GM18909 (cell line): ENCODE measurements at regions not wholly inside any gene's neighbourhood (a gene's known extent, or its start where the extent isn't known, plus 50 kb on each side); places are given as distances from the start of the nearest gene placed in this dataset.

Experiments
- ATAC-seq: cut with Tn5 transposase; IDR thresholded peaks from one replicate; pipeline ENCODE4 v1.9.1; 2021; ENCODE audit warnings: mild to moderate bottlenecking; ENCODE audit not compliant: unreplicated experiment, poor library complexity

- ATAC-seq, result no peak
Observed at GRCh38 chr11:80617156-80617555, 1176.3 kb upstream of the TENM4 start.

- no peak for ATAC-seq
Observed at GRCh38 chr11:80616070-80616800, 1175.4 kb upstream of the TENM4 start.

GRCh38 chr11:80613655-80614054, 1172.8 kb upstream of the TENM4 start:
- no peak for ATAC-seq

- ATAC-seq, result no peak
Observed at GRCh38 chr11:80610516-80610915, 1169.7 kb upstream of the TENM4 start.

GRCh38 chr11:80603472-80603871, 1162.6 kb upstream of the TENM4 start:
- ATAC-seq, result no peak

- no peak for ATAC-seq
Observed at GRCh38 chr11:80598905-80599304, 1158.1 kb upstream of the TENM4 start.

- ATAC-seq, result no peak
Observed at GRCh38 chr11:80596291-80596810, 1155.5 kb upstream of the TENM4 start.

GRCh38 chr11:80595011-80595410, 1154.2 kb upstream of the TENM4 start:
- ATAC-seq, result no peak

- ATAC-seq, result no peak
Observed at GRCh38 chr11:80593648-80594374, 1153.0 kb upstream of the TENM4 start.

- ATAC-seq, result no peak
Observed at GRCh38 chr11:80592546-80592945, 1151.7 kb upstream of the TENM4 start.

- ATAC-seq, result no peak
Observed at GRCh38 chr11:80587906-80588305, 1147.1 kb upstream of the TENM4 start.

GRCh38 chr11:80586464-80586863, 1145.6 kb upstream of the TENM4 start:
- ATAC-seq, result no peak

GRCh38 chr11:80584661-80585060, 1143.8 kb upstream of the TENM4 start:
- no peak for ATAC-seq

GRCh38 chr11:80569832-80570231, 1129.0 kb upstream of the TENM4 start:
- ATAC-seq, result no peak

GRCh38 chr11:80565231-80565630, 1124.4 kb upstream of the TENM4 start:
- no peak for ATAC-seq

- ATAC-seq, result no peak
Observed at GRCh38 chr11:80562523-80563125, 1121.8 kb upstream of the TENM4 start.

GRCh38 chr11:80559942-80560341, 1119.1 kb upstream of the TENM4 start:
- ATAC-seq, result no peak

- no peak for ATAC-seq
Observed at GRCh38 chr11:80553565-80553964, 1112.7 kb upstream of the TENM4 start.

- no peak for ATAC-seq
Observed at GRCh38 chr11:80542704-80543103, 1101.9 kb upstream of the TENM4 start.

- ATAC-seq, result no peak
Observed at GRCh38 chr11:80538040-80538439, 1097.2 kb upstream of the TENM4 start.

GRCh38 chr11:80533463-80533862, 1092.6 kb upstream of the TENM4 start:
- ATAC-seq, result no peak
